Brain pericyte (primary cell): ENCODE measurements at regions not wholly inside any gene's neighbourhood (a gene's known extent, or its start where the extent isn't known, plus 50 kb on each side); places are given as distances from the start of the nearest gene placed in this dataset.
"Not testable (repeated sequence)": the region's sequence is repeated elsewhere in the genome, so short reads cannot be mapped to it uniquely, and the experiment has no call there.

Experiments used
- DNase-seq: peaks from one replicate; pipeline ENCODE4 v3.0.0-alpha.2; 2012; ENCODE audit warnings: low read depth, low spot score

DNA sequence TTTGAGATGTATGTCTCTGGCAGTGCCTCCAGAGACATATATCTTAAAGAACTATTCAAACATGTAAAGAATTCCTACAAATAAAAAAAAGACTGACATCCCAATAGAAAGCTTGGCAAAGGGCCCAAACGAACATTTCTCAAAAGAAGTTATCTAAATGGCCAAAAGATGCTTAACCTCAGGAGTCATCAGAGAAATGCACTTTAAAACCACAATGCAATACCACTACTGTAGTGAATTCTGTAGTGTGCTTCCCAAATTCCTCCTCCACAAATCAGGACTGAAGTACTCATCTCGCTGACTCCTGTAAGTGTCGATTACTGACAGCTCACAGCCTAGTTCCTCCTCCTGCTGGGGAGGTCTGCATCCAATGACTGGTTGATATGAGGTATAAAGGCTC is 129.0 kb upstream of the MAMLD1 start:
- DNase-seq = no peak

GRCh38 chrX:150236327-150236726 is 126.8 kb upstream of the MAMLD1 start:
- DNase-seq = no peak

DNA sequence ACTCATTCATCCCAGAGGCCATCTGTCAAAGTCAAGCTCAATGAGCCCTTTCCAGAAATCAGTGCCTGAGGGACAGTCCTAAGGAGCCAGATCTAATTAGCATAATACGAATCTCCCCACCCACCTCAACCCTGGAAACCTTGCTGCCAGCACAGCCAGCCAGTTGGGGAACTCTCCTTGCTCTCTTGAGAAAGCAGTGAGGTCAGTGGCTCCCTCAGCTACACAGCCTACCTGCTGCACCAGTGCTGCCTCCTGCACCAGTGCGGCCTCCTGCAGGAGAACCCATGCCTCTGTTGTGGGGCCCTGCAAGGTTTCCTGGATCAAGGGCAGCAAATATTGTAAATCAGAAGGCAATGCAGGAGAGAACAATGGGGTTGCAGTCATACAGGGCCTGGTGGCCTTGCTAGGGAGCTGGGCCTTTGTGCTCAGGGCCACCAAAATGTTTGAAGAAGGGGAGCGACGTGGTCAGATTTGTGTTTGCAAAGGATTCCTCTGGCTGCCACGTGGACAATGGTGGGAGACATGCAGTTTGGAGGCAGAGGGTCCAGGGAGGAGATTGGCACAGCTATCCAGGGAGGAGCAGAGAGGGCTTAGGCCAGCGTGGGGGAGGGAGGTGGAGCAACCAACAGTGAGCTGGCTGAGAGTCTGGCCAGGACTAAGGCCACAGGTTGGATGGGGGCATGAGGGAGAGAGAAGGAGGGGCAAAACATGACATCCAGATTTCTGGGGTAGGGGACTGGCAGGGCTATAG is 124.3 kb upstream of the MAMLD1 start:
- no peak for DNase-seq

DNA sequence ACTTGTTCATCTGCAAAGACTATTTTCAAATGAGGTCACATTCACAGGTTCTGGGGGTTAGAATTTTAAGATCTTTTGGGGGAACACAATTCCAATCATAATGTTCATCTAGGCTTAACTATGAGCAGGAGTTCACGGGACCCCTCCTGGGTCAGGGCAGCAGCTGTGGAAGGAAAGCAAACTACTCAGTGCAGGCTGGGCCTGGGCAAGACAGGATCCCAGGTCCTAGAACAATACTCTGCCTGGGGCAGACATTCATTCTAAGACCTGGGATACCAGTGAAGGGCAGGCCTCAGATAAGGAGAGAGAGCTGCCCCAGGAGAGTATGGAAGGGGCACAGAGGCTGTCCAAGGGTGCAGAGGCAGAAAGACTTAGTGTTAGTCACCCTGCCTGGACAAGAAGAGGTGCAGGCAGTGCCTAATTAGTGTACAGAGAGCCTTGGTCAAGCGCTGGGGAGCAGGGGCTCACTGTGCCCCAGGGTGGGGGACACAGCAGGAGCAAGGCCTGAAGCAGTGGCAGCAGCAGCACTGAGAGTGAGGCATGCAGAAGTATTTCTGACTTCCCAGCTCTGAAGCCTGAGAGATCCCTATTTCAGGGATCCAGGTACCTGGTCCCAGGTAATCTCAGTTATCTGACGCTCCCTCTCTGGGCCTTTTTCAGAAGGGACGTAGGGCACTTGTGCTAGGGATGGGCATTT is 123.0 kb upstream of the MAMLD1 start:
- DNase-seq = no peak

DNA sequence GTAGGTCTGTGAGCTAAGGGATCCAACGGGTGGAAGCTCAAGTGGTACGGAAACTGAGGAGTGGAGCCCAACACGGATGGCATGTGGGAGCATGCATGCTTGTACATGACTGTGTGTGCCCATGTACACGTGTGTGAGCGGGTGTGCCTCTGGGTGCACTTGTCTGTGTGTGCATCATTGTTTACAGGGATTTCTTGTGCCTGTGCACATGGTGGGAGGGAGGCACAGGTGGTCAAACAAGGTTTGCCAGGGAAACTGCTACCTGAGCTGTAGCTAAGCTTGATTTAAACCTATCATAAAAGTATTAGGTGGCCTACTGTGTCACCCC is 122.5 kb upstream of the MAMLD1 start:
- DNase-seq = no peak

DNA sequence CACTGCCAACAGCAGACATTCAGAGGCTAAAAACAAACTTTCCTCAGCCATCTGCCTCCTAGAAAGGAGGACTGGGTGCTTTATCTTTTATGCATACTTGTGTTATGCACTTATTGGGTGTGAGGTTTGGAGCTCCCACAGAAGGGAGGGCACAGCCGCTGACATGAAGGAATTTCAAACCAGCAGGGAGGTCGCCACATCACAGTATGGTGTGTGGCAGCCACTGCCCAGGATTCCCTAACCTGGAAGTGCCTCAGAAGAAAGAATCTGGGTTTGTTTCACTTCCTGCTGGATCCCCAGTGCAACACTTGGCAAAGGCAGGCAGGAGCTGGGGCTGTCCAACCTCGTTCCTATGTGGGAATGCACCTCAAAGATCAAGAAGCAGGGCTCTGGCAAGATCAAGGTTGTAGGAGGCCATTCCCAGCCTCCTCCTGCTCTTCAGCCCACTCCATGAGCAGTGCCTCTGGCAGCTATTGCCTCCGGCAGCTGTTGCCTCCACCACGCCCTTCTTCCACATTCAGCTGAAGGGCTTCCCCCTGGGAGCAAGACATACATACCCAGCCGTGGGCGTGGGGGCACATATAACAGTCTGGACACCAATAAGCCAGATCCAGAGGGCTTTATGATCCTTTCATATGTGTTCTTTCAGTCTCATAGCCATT is 109.0 kb upstream of the MAMLD1 start:
- DNase-seq = no peak

DNA sequence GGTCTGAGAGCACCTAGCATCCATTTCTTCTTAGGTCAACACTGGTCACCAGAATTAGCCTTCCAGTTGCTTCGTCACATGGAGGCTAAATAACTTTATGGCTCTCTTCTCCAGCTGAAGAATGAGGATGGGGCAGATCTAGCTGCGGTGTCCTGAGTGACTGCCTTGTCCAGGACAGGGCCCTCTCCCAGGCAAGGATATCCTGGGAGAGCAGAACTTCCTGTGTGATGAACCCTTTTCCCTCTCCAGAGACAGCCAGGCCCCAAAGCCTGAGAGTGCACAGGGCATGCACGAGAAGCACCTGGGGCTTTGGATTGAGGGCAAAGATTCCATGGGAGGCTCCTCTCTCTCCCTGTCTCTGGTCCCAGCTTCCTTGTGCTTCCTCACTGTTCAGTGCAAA is 108.2 kb upstream of the MAMLD1 start:
- DNase-seq = no peak

- DNase-seq = no peak
Measured at GRCh38 chrX:150255441-150256296, 107.4 kb upstream of the MAMLD1 start.

GRCh38 chrX:150256297-150256650 is 106.8 kb upstream of the MAMLD1 start:
- DNase-seq = no peak

GRCh38 chrX:150257353-150258175 is 105.6 kb upstream of the MAMLD1 start:
- DNase-seq = no peak

DNA sequence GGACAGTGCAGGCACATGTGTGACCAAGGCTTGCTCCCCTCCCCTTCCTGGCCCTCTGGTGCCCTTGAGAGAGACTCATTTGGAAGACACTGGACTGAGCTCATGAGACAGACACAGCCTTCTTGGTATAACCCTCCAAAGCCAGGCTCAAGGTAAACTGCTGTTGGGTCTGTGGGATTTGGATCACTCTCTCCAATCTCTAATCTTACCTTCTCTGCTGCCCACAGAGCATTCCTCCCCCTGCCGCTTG is 105.0 kb upstream of the MAMLD1 start:
- no peak for DNase-seq

DNA sequence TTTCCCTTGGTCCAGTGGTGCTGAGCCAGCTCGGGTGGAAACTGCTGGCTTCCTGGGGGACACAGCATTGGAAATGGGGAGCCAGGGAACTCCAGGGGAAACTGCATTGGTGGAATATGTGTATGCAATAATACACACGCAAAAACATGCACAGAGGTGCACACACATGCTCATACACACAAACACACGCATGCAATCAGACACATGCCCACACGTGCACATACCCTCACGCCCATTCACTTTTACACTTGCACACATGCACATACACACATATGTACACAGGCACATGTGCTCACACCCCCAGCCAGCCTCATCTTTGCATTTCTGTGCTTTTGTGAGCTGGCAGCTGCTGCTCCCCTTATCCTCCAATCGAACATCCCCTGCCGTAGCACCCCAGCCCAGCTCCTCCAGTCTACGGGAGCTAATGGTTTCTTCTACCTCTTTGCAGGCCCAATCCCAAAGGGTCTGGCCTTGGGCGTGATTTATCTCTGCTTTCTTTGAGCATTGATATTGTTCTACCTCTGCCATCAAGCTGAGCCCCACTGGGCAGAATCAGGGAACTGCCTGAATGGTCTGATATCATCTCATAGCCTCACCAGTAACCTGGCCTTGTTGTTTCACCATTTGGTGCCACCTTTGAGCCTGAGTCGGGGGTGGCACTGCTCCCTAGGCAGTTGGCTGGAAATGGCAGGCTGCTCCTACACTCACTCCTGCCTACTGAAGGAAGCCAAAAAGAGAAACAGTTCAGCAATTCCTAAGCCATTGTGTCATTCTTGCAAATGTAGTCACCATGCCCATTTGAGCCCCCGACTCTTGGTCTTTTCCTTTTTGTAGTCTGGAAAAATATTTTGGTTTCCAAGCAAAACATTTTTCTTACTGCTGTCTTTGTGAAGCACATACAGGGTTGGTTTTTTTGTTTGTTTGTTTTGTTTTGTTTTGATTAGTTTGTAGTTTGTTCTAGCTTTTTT is 104.4 kb upstream of the MAMLD1 start:
- DNase-seq = no peak

DNA sequence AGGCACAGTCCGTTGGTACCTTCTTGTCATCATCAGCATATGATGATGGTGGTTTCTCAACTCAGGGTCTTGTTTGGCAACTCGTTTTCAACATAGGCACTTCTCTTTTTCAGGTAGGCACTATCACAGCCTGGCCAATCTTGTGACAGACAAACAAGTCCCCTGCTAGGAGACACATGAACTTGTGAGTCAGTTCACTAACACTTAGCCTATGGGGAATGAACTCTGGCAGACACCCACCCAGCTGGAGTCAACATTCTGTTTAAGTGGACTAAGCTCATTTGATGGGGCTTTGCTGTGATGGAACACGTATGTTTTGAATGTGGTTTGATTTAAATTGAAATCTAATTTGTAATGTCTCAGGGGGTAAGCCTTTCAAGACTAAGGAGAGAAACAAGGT is 100.7 kb upstream of the MAMLD1 start:
- DNase-seq = no peak

DNA sequence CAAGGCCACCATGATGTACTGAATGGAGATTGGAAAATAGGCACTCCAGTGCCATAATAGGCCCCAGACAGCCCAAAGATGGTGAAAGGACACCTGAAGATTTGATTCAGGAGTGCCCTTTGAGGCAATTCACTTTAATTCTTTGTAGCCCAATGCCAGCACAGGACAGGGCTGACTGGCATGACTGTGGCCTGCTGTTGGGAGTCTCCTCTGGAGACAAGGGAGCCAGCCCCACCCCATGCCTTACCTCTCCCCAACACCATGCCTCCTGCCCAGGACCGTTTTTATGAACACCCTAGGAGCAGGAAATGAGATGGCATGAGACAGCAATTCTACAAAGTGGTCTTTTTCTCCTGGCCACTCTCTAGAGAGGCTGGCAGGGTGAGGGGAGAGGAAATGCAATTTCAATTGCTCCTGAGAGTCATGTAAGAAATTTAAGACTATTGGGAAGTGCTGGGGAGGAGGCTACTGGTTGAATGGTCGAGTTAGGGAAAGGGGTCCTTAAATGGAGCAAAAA is 94.2 kb upstream of the MAMLD1 start:
- DNase-seq = no peak

- DNase-seq = no peak
Measured at GRCh38 chrX:150269605-150270254, 93.4 kb upstream of the MAMLD1 start.

DNA sequence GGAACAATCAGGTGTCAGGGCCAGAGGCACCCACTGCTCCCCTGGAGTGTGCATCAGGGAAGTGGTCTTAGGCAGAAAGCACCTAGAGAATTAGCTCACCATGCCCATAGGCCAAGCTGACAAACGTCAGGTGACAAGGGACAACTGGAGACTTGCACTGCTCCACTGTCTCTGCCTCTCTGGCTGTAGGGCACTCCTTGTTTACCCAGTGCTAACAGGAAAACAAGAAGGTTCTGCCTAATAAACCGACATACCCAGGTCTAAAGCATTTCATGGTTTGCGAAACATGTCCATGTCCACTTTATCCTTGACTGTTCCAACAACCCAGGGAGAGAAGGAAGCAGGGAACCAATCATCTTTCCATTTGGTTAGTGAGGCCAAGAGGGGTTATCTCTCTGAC is 92.5 kb upstream of the MAMLD1 start:
- no peak for DNase-seq

DNA sequence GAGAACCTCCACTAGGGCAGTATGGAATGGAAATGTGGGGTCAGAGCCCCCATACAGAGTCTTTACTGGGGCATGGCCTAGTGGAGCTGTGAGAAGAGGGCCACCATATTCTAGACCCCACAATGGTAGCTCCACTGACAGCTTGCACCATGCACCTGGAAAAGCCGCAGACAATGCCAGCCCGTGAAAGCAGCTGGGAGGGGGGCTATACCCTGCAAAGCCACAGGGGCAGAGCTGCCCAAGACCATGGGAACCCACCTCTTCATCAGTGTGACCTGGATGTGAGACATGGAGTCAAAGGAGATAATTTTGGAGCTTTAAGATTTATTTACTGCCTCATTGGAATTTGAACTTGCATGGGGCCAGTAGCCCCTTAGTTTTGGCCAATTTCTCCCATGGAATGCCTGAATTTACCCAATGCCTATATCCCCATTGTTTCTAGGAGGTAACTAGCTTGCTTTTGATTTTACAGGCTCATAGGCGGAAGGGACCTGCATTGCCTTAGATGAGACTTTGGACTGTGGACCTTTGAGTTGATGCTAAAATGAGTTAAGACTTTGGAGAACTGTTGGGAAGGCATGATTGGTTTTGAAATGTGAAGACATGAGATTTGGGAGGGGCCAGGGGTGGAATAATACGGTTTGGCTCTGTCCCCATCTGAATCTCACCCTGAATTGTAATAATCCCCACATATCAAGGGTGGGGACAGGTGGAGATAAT is 89.4 kb upstream of the MAMLD1 start:
- DNase-seq = not testable (repeated sequence)

GRCh38 chrX:150282953-150283352 is 80.2 kb upstream of the MAMLD1 start:
- DNase-seq = no peak

- no peak for DNase-seq
Measured at GRCh38 chrX:150291014-150291413, 72.1 kb upstream of the MAMLD1 start.
